T-cell (primary cell): ENCODE measurements at regions not wholly inside any gene's neighbourhood (a gene's known extent, or its start where the extent isn't known, plus 50 kb on each side); places are given as distances from the start of the nearest gene placed in this dataset.

ENCODE experiments used
- ATAC-seq, 4 experiments: fragments of 200-7000 bp in 3 of 4; fragments of 150-1000 bp in 1 of 4; cut with Tn5 transposase; replicated peaks in 1 of 4; 1 replicate in 3 of 4; 2 replicates in 1 of 4; pipeline ENCODE4 v1.10.0; 2021; ENCODE audit warnings: moderate library complexity in 3 of 4, mild to moderate bottlenecking in 2 of 4, moderate number of reproducible peaks in 1 of 4
- CTCF ChIA-PET, 2 donors: fragments of 300-600 bp; sonication (Branson Sonifier 250); formaldehyde crosslinking; loops; one replicate each; lab custom pipeline; 2022; ENCODE audit warnings: antibody characterized with exemption in 2 of 2; lab: Charles Lee
- POLR2A ChIA-PET, 2 donors: fragments of 300-600 bp; sonication (Branson Sonifier 250); formaldehyde crosslinking; loops; one replicate each; lab custom pipeline; 2022; ENCODE audit warnings: antibody characterized with exemption in 2 of 2; lab: Charles Lee
- DNase-seq, 35 experiments: peaks; one replicate each; pipeline versions ENCODE4 v3.0.0 to v3.0.0-alpha.2; 2013 to 2023
- H3K27ac ChIP-seq: one replicate; pipeline ENCODE4 v1.5.1; 2013; ENCODE audit warnings: low read length
- H3K27me3 ChIP-seq, 2 experiments: replicated peaks in 1 of 2; 1 replicate in 1 of 2; 2 replicates in 1 of 2; pipeline versions ENCODE4 v1.6.1 to v1.7.0; 2013; ENCODE audit warnings: low read length in 1 of 2, mixed read lengths in 1 of 2; ENCODE audit not compliant: control insufficient read depth in 2 of 2, insufficient read depth in 2 of 2; ENCODE audit errors: extremely low read depth in 1 of 2
- H3K36me3 ChIP-seq, 2 donors: 1 replicate in 1 of 2; 2 replicates in 1 of 2; pipeline versions ENCODE4 v1.6.1 to v1.7.0; 2013; ENCODE audit warnings: low read length in 1 of 2; ENCODE audit not compliant: control insufficient read depth in 2 of 2, insufficient read depth in 1 of 2; ENCODE audit errors: extremely low read depth in 1 of 2
- H3K4me1 ChIP-seq, 2 experiments: 1 replicate in 1 of 2; 2 replicates in 1 of 2; pipeline versions ENCODE4 v1.6.1 to v1.7.0; 2013; ENCODE audit warnings: low read length in 2 of 2, mixed read lengths in 1 of 2; ENCODE audit not compliant: insufficient read depth in 2 of 2, control insufficient read depth in 1 of 2; ENCODE audit errors: extremely low read depth in 1 of 2
- H3K4me3 ChIP-seq, 2 donors: 1 replicate in 1 of 2; 2 replicates in 1 of 2; pipeline versions ENCODE4 v1.5.1 to v1.7.0; 2013; ENCODE audit warnings: mild to moderate bottlenecking in 2 of 2, low read length in 1 of 2, moderate library complexity in 1 of 2; ENCODE audit not compliant: control insufficient read depth in 1 of 2; ENCODE audit errors: extremely low read depth in 1 of 2
- H3K9me3 ChIP-seq: 2 replicates; pipeline ENCODE4 v1.7.0; 2013
- H3K27ac Mint-ChIP-seq, 2 donors: one replicate each; pipeline ENCODE4 v1.8.0; 2020 to 2021; ENCODE audit warnings: mild to moderate bottlenecking in 2 of 2, mixed read lengths in 2 of 2
- H3K27me3 Mint-ChIP-seq, 2 donors: one replicate each; pipeline ENCODE4 v1.8.0; 2021 to 2022; ENCODE audit warnings: mixed read lengths in 2 of 2
- H3K36me3 Mint-ChIP-seq: one replicate; pipeline ENCODE4 v1.8.0; 2021; ENCODE audit warnings: mixed read lengths
- H3K4me1 Mint-ChIP-seq, 3 donors: one replicate each; pipeline ENCODE4 v1.8.0; 2020 to 2022; ENCODE audit warnings: mixed read lengths in 3 of 3, mild to moderate bottlenecking in 1 of 3
- H3K4me3 Mint-ChIP-seq, 3 donors: one replicate each; pipeline ENCODE4 v1.8.0; 2020 to 2022; ENCODE audit warnings: mild to moderate bottlenecking in 3 of 3, mixed read lengths in 3 of 3, moderate library complexity in 3 of 3
- H3K9me3 Mint-ChIP-seq, 3 donors: one replicate each; pipeline ENCODE4 v1.8.0; 2020 to 2022; ENCODE audit warnings: mixed read lengths in 3 of 3
- WGBS: methylation state at CpG from one replicate; pipeline ENCODE4 v1.1.5; 2013; ENCODE audit warnings: missing lambda C conversion rate; ENCODE audit not compliant: insufficient coverage; 5-methylcytosine and 5-hydroxymethylcytosine counted together

DNA sequence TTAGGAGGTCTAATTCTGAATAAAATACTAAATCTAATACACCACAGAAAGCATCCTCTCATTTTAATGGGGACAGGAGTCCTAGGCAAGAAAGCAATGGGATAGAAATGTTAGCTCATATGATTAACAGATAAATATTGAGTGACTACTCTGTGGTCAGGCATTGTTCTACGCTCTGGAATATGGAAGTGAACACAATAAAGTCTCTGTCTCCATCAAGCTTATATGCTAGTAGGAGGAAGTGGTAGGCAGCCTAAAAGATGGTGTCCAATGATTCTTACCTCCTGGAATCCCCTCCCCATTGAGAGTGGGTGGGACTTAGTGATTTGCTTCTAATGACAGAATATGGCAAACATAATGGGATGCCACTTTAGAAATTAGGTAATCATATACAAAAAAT, 160.3 kb upstream of the PDGFD start:
- Mint-ChIP-seq H3K4me3 (no peak overlapping the region), H3K4me1 (no peaks in the 10 kb centered on the region), H3K27me3 (peaks cover 0 to 4% of the 10 kb centered on the region in 2 donors), H3K9me3 (no peaks in the 10 kb centered on the region), H3K36me3 (no peaks in the 10 kb centered on the region), H3K27ac (no peak overlapping the region)
- Histone ChIP-seq H3K9me3 (no peaks in the 10 kb centered on the region), H3K36me3 (no peaks in the 10 kb centered on the region), H3K4me3 (no peak overlapping the region), H3K4me1 (no peaks in the 10 kb centered on the region), H3K27ac (no peak overlapping the region), H3K27me3 (no peaks in the 10 kb centered on the region)
- no peak for ATAC-seq
- CTCF ChIA-PET, result no interaction called here
- no CpG with 5 or more reads among the region's 1 CpG for WGBS
- DNase-seq, result no peak
- POLR2A ChIA-PET, result no interaction called here

DNA sequence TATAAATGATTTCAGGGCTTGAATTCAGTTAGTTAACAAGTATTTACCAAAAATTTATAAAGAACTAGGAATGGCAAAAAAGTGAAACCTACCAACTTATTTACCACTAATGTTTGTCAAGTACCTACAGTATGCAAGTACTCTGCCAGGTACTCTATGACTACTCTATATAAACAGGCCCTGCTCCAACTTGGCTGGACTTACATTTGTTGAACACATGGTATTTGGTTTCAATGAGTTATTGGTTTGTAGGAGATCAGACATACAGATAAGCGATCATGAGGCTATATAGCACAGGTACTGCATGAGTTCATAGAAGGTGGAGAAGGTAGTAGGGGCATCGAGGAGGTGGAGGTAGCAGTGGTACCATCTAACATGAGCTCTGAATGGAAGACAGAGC, 159.9 kb upstream of the PDGFD start:
- Histone ChIP-seq H3K27ac (no peak overlapping the region), H3K27me3 (no peaks in the 10 kb centered on the region), H3K4me1 (no peaks in the 10 kb centered on the region), H3K9me3 (no peaks in the 10 kb centered on the region), H3K36me3 (no peaks in the 10 kb centered on the region), H3K4me3 (no peak overlapping the region)
- Mint-ChIP-seq H3K4me3 (no peak overlapping the region), H3K27me3 (peaks cover 0 to 4% of the 10 kb centered on the region in 2 donors), H3K36me3 (no peaks in the 10 kb centered on the region), H3K4me1 (no peaks in the 10 kb centered on the region), H3K9me3 (no peaks in the 10 kb centered on the region), H3K27ac (no peak overlapping the region)
- 100% methylated on average over 1 of the region's 2 CpGs for WGBS
- ChIA-PET POLR2A (no interaction called here), CTCF (no interaction called here)
- DNase-seq, result no peak
- no peak for ATAC-seq

DNA sequence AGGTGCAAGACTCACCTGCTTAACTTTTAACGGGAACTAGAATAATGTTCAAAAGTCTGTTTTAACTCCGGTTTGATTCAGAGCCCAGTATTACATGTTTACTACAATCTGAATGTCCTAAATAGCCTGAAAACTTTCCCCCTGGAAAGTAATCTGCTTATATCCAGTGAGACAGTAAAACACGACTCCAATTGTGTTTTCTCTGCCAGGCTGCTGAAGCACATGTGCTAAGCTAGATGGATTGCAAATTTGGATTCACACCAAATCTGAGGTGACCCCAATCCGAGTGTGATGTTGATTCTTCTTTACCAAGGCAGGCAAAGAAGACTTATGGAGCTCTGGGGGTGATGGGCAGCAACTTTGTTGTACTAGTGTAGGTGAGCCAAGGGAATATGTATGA, 158.7 kb upstream of the PDGFD start:
- Mint-ChIP-seq H3K27ac (no peak overlapping the region), H3K4me3 (no peak overlapping the region), H3K4me1 (no peaks in the 10 kb centered on the region), H3K27me3 (peaks cover 0 to 4% of the 10 kb centered on the region in 2 donors), H3K36me3 (no peaks in the 10 kb centered on the region), H3K9me3 (no peaks in the 10 kb centered on the region)
- DNase-seq, result no peak
- 50% methylated on average over 1 of the region's 4 CpGs for WGBS
- Histone ChIP-seq H3K4me1 (no peaks in the 10 kb centered on the region), H3K4me3 (no peak overlapping the region), H3K27me3 (no peaks in the 10 kb centered on the region), H3K27ac (no peak overlapping the region), H3K9me3 (no peaks in the 10 kb centered on the region), H3K36me3 (no peaks in the 10 kb centered on the region)
- no peak for ATAC-seq
- POLR2A ChIA-PET, result no interaction called here
- CTCF ChIA-PET, result no interaction called here

DNA sequence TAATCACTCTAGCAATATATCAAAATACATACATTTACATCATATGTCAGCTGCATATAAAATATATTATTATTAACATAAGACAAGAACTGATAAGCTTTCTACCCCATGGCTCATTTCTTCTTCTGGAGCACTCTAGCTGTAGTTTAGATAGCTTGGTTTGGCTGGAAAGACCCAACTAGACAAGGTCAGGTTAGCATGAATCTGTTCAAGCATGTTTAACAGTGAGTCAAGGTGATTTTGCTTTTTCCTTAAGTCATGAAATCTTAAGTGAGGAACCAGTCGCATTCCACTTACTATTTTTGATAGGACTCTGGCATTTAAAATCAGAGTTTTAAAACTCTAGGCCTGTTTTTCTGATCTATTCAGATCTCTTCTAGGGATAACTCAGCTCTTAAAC, 157.0 kb upstream of the PDGFD start:
- ChIA-PET POLR2A (no interaction called here), CTCF (no interaction called here)
- WGBS, result no CpG with 5 or more reads among the region's 1 CpG

DNA sequence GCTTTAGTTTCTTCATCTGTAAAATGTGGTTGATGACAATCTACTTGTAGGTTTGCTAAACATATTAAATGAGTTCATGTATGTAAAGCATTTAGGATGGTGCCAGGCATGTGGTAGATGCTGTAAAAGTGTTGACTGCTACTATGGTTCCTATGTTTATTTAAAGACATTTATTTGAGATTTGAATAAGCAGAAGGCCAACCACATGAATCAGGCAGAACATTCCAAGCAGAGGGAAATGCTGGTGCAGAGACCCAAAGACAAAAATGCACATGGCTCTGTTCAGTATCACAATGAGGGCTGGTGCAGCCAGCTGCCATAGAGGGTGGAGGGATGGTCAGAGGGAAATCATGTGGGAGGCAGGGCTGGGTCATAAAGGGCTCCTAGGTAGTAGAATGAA, 156.2 kb upstream of the PDGFD start:
- Mint-ChIP-seq H3K27me3 (peaks cover 0 to 4% of the 10 kb centered on the region in 2 donors), H3K9me3 (no peaks in the 10 kb centered on the region), H3K4me3 (no peak overlapping the region), H3K4me1 (no peaks in the 10 kb centered on the region), H3K27ac (no peak overlapping the region), H3K36me3 (no peaks in the 10 kb centered on the region)
- Histone ChIP-seq H3K4me3 (no peak overlapping the region), H3K27ac (no peak overlapping the region), H3K9me3 (no peaks in the 10 kb centered on the region), H3K36me3 (no peaks in the 10 kb centered on the region), H3K27me3 (no peaks in the 10 kb centered on the region), H3K4me1 (no peaks in the 10 kb centered on the region)
- POLR2A ChIA-PET, result no interaction called here
- ATAC-seq, result no peak
- CTCF ChIA-PET, result no interaction called here
- no peak for DNase-seq

More for the DNA sequence above, 157.0 kb upstream of the PDGFD start:
- no peak overlapping the region for H3K4me3 Mint-ChIP-seq
- Histone ChIP-seq H3K9me3 (no peaks in the 10 kb centered on the region), H3K36me3 (no peaks in the 10 kb centered on the region), H3K4me3 (no peak overlapping the region), H3K27me3 (no peaks in the 10 kb centered on the region), H3K4me1 (no peaks in the 10 kb centered on the region), H3K27ac (no peak overlapping the region)
- H3K9me3 Mint-ChIP-seq, result no peaks in the 10 kb centered on the region
- no peaks in the 10 kb centered on the region for H3K36me3 Mint-ChIP-seq
- DNase-seq, result no peak
- no peak overlapping the region for H3K27ac Mint-ChIP-seq
- no peak for ATAC-seq
- no peaks in the 10 kb centered on the region for H3K4me1 Mint-ChIP-seq
- H3K27me3 Mint-ChIP-seq, result peaks cover 0 to 4% of the 10 kb centered on the region in 2 donors

DNA sequence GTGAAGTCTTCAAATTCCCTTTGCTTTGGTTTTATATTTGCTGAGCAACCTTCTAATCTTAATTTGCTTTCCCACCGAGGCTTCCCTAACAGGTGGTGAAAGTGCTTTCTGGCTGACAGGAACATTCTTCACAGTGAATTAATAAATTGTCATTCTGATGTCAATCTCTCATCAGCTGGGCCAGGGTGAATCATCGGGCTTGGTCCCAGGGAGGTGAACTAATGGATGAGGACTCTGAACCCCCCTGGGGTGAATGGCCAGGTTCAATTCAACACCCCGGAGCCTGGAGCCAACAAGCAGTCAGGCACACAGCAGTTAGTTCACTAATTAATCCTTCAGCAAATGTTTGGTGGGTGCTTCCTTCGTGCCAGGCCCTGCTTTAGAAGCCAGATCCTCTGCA, 155.4 kb upstream of the PDGFD start:
- Histone ChIP-seq H3K27ac (no peak overlapping the region), H3K4me3 (no peak overlapping the region), H3K9me3 (no peaks in the 10 kb centered on the region), H3K4me1 (no peaks in the 10 kb centered on the region), H3K27me3 (no peaks in the 10 kb centered on the region), H3K36me3 (no peaks in the 10 kb centered on the region)
- Mint-ChIP-seq H3K9me3 (no peaks in the 10 kb centered on the region), H3K27me3 (peaks cover 0 to 4% of the 10 kb centered on the region in 2 donors), H3K4me1 (no peaks in the 10 kb centered on the region), H3K36me3 (no peaks in the 10 kb centered on the region), H3K4me3 (no peak overlapping the region), H3K27ac (no peak overlapping the region)
- CTCF ChIA-PET, result no interaction called here
- DNase-seq, result no peak
- no peak for ATAC-seq
- WGBS, result 75% methylated on average over 1 of the region's 4 CpGs
- POLR2A ChIA-PET, result no interaction called here

DNA sequence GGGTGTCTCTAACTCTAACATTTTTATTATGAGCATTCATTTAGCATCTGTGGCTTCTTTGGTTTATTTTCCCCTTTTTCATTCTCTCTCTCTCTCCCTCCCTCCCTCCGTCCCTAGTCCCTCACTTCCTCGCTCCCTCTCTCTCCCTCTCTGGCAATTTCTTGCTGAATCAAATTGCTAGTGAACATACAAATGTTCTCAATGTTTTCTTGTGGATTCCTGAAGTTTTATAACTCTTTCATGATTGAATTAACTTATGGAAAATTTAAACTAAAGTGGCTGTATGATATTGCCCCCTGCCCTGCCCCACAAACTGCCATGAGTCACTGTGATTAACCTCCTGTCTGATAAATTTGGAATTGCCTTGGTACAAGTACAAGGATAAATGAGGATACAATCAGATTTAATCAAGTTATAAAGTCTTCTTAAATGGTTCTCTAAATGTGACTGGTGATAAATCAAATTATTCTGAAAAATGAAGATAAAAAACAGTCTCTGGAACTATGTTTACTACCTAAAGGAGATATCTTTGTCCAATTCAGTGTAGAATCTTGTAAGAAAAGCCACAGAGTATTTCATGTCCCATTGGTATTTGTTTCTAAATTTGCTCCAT, 143.0 kb upstream of the PDGFD start:
- no peaks in the 10 kb centered on the region for H3K36me3 Mint-ChIP-seq
- H3K4me3 ChIP-seq, result no peak overlapping the region
- ATAC-seq (no peak), DNase-seq (no peak)
- H3K9me3 Mint-ChIP-seq, result no peaks in the 10 kb centered on the region
- H3K9me3 ChIP-seq, result no peaks in the 10 kb centered on the region
- H3K4me1 Mint-ChIP-seq, result no peaks in the 10 kb centered on the region
- H3K27ac Mint-ChIP-seq, result no peak overlapping the region
- H3K4me3 Mint-ChIP-seq, result no peak overlapping the region
- no peak overlapping the region for H3K27ac ChIP-seq
- H3K27me3 Mint-ChIP-seq, result no peaks in the 10 kb centered on the region
- WGBS, result 92% methylated on average over 2 of the region's 2 CpGs
- no peaks in the 10 kb centered on the region for H3K4me1 ChIP-seq
- ChIA-PET POLR2A (no interaction called here), CTCF (no interaction called here)
- H3K36me3 ChIP-seq, result no peaks in the 10 kb centered on the region
- no peaks in the 10 kb centered on the region for H3K27me3 ChIP-seq
